ENCODE measurements at regions not wholly inside any gene's neighbourhood (a gene's known extent, or its start where the extent isn't known, plus 50 kb on each side); places are given as distances from the start of the nearest gene placed in this dataset.
A peak's percentile ranks its signal among the peaks of the same experiment; 100 is the strongest.

DNA sequence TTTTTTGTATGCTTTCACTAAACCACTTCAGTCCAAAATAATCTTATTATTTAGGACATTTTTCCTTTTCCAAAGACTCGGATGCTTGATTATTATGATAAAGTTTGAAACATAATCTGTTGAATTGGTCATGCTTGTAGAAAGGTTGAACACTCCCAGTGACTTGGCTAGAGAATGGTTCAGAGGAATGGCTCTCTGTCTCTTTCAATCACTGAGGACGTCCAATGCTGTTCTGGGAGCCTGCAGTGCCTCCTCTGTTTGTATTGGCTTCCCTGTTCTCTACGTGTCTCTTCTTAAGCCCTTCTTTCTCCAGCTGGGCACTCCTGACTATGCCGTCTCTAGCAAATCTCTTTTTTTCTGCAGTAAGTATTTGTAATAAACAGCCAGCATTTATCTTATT, 369.0 kb upstream of the DYNLRB2 start:
- no peak for DNase-seq

DNA sequence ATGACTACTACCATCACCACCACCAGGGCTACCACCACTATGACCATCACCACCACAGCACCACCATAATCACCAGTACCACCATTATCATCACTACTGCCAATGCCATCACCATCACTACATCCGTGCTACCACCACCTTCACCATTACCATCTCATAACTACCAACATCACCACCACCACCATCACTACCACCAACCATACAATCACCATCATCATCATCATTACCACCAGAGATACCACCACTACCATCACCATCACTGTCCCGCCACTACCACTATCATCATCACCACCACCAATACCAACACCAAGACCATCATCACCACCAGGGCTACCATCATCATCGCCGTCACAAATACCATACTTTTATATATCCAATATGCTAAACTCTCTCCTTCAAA, 369.6 kb upstream of the DYNLRB2 start:
- DNase-seq = no peak

DNA sequence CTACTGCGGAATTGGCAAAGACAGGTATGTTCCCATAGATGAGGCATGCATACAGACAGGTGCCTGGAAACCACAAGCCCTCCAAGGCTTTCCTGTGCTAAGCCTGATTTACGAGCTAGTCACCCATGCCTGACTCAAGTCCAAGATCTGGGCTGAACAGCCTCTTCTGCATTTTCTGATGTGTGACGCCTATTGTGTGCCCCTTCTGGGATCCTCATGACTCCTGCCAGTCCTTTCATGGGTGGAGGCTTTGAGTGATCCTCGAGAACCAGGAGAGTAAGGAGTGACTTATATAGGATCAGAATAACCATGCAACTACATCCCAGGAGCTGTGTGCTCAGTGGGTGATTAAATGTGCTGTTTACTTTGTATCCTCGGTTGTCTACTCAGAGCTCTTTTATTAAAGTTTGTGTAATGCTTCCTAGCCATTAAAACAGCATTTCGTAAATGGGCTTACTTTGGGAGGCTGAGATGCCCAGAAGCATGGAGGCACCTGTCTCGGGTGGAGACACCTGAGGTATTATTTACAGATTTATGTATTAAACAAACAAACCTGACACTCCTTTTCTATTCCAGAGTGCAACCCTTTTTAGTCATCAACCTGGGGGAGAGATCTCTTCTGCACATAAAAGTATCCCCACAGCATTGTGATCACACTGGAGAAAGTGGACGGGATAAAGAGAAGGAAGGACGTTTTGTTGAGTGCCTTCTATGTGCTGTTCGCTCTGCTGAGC, 373.0 kb upstream of the DYNLRB2 start:
- no peak for DNase-seq

DNA sequence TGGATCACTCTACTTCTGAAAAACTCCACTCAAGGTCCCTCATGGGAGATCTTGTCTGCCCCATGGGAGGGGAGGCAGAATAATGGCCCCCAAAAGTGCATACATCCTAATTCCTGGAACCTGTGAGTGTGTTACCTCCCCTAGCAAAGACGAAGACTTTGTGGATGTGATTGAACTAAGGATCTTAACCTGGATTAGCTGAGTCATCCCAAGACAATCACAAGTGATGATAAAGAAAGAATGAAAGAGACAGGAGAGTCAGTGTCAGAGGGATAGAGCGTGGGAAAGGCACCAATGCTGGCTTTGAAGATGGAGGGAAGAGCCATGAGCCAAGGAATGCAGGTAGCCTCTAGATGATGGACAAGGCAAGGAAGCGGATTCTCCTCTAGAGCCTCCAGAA, 374.7 kb upstream of the DYNLRB2 start:
- DNase-seq = no peak

DNA sequence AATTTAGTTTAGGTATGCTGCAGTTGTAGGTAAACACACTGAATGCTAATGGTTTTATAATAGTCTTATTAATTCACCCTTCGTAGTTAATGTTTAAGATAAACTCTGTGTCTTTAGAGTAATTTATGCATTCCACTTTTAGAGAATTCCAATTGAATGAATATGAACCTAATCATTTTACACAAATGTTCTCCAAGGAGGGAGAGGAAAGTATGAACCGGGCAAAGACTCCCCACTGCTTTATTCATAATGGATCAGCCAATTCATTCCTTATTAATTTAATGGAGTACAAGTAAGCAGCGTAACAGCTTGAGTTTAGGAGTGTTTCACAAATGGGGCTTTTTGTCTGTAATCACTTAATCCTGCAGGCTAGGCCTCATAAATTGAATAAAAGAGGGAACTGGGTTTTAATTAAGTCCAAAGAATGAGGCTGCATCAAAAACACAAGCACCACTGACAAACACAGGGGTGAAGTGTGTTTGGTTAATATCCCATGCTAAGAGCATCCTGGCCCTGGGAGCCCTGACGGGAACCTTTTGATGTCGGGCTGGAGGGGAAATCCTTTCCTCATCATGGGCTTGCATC, 375.7 kb upstream of the DYNLRB2 start:
- no peak for DNase-seq

DNA sequence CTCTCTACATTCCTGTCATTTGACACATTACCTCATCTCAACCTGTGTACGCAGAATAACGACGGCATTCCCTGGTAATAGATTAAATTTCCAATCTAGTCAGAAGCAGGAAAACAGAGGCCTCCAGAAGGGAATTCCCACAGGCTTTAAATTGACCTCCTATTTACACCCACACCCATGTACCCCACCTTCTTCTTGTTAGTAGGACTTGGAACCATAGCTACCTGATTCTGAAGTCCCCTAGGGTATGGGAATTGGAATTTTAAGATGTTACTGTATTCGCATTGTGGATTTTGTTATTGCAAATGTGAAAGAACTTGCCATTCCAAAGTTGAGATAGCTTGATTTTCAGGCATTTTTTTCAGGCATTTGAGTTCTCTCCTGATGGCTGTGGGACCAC, 377.5 kb upstream of the DYNLRB2 start:
- DNase-seq = no peak

DNA sequence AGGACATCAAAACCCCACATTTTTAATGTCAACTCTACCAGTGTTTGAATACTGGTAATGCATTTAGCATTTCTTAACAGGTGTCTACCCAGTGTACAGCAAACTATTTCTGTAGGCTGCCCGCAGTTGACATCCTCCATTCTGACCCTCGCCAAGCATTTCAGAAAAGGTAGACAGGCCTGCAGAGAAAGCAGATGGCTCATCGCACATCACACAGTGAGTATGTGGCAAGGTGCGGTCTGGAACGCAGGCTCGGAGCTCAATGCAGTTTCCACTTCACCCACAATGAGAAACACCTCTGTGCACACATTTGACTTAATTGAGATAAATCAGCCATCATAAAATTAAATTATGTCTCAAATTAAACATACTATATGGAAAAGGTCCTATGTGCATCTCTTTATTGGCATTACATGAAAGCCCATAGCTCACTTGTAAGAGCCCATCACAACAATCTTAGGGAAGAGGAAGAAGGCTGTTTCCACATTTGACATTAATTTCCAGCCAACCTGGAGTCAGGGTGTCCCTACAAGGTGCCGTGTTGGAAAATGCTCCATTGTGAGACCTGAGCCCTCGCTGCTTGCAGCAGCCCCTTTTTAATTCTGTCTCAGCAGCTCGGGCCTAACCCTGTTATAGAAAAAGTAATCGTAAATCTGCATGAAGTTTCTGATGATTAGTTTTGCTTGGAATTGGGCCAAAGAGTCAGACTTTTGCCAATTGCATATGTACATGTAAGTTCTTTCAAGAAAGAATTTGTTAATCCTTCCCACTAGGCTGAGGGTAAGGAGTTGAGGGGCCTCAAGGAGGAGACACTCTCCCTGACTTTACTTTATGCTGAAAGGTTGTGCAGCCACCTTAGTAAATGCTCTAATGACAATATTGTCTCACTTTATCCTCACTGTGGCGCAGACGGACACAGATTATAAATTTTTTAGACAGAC, 378.7 kb upstream of the DYNLRB2 start:
- DNase-seq = no peak

DNA sequence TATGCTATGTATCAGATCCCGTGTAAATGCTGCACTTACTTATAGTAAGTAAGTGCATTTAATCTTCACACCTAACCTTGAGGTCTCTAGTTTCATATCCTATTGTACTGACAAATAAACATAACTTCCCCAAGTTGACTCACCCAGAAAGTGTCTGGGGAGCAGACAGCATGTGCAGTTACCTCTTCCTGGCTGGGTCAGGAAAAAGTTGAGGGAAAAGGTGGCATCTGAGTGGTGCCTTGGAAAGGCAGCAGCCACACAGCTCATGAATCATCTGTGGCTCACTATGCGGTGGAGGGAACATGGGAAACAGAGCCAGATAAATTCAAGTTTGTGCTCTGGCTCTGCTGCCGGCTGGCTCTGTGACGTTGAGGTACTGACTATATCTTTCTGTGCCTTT, 382.0 kb upstream of the DYNLRB2 start:
- DNase-seq = no peak

DNA sequence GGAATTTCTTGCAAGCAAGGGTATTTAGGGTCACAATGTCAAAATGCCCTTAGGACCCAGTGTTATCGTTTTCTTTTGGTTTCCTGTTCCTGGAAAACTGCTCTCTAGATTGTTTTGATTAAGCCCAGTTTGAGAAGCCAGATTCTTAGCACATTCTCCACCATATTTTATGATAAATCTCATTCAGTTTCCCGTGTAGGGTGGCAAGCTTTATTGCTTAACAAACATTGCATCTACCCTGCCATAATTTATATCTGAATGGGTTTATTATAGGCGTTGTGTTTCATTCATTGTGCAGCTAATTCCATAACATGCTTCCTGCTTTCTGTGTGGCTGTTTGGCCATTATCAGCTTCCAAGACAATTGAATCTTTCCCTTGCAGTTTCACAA, 389.1 kb upstream of the DYNLRB2 start:
- no peak for DNase-seq

DNA sequence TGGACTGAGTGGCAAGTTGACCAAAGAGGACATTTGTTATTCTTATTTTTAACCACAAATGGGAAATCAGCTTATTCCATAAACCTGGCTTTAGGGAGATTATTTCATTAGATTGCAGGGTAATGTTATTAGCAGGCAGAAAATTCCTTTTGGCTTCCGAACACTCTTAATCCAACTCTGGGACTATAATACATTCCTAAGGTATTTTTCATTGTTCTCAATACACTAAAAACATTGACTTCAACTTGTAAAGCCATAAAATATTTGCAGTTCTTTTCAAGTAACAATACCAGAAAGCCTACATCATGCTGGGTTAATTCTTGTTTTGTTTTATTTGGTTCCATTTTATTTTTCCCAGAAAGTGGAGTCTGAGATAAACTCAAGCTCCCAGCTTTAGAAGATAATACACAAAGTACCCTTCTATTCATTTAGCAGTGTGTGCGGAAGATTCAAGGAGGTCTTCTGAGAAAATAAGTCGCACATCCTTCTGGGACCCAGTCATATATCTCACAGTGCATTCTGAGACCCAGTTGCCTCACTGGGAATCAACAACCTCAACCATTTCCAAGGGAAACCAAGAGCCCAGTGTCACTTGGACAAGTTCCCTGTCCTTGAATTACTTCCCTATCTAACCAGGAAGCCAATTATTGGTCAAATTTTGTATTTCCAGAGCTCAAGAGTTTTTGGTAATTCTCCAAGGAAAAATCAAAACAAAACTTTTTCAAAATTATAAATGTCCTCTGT, 389.6 kb upstream of the DYNLRB2 start:
- DNase-seq = no peak

DNA sequence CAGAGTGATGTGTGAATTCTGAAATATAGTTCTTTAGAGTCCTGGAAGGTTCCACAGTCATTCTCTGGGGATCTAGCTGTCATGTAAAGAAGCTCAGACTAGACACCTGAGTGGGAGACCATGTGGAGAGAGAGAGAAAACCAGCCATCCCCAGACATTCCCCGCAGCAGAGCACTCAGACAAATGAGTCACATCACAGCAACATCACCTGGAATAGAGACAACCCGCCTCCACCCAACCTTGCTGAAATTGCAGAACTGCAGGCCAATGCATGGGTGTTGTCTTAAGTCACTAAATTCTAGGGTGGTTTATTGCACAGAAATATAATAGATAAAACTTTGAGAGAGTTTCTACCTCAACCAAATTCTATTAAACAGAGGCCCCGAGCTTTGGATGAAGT, 392.0 kb upstream of the DYNLRB2 start:
- DNase-seq = no peak

DNA sequence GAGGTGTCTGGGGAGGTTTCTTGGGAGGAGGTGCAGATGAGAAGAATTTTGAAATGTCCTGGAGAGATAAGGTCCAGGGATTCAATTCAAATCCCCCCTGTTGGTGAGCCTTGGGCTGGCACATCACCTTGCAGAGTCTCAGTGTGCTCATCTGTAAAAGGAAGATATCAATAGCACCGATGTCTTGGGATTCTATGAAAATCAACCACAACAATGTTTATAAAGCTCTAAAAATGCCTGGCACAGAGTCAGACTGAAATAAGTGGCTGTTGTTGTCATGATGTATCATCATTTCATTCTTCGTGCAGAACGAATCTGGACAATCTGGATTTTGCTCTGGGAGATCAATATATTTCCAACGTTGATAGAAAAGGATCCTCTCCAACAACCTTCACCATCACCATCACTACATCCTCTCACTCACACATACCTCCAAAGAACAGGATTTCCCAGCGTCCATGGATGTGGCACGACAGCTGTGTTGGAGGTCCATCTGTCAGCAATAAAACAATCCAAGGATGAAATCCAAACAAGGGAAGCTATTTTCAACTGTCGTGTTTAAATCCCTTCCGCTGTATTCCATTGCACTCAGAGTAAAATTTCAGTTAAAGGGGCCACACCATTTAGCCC, 393.7 kb upstream of the DYNLRB2 start:
- no peak for DNase-seq

DNA sequence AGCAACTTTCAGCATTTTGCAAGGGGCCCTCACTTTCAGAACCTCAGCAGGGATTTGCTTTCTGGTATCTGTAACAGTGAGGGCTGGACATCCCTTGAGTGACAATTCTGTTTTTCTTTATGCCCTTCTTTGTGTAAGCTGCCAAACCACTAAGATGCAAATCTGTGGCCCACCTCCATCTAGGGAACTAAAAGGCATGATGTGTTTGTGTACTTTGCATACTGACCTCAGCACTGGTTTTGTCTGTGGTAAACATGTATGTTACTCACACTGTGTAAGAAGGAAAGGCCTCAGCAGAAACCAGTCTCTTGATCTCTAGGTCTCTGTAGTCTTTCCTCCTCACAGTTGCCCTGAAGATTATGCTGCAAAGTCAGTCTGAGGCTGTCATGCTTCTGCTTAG, 396.6 kb upstream of the DYNLRB2 start:
- no peak for DNase-seq

DNA sequence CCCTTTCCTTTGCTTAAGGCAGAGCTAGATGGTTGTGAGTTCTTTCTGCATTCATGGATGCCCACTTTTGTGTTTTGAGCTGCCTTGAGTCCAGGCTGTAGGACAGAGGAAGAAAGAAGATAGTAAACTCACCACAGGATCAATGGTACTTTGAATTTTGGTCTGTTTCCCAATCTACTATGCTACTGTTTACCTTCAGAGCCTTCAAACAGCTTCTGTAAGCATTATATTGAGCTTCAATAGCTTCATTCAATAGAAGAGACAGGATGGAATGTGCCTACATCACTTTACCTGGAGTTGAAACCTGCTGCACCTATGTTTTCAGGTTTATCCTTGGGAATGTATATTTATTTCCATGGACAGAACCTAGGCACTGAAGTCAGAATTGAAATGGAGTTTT, 397.9 kb upstream of the DYNLRB2 start:
- no peak for DNase-seq

DNA sequence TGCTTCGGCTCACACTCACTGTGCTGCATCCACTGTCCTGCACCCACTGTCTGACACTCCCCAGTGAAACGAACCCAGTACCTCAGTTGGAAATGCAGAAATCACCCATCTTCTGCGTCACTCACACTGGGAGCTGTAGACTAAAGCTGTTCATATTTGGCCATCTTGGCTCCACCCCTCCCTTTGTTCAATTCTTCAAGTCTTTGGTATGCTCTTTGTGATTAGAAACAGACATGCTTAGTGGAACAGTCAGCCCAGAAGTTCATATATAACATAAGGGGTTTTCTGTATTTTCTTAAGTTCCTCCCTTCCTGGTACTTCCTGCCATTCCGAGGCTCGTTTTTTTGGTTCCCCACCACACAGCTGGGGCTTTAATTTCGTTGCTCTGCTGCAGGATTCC, 398.5 kb upstream of the DYNLRB2 start:
- DNase-seq = no peak

DNA sequence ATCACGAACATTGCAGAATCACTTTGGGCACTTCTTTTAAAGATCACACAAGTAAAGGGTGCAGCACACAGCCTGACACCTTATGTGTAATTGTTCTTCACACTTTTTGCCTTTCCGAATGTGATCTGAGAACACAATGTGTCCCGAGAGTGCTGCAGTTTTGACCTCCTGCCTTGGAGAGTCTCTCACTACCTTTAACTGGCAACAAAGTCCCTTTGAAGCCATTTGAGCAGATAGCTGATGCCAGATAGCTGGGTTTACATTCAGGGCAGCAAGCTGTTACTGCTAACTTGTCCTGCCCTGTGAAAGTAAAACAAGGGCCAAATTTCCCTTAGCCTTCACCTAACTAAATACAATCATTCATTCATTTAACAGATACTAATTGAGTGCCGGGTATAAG, 411.0 kb upstream of the DYNLRB2 start:
- no peak for DNase-seq

DNA sequence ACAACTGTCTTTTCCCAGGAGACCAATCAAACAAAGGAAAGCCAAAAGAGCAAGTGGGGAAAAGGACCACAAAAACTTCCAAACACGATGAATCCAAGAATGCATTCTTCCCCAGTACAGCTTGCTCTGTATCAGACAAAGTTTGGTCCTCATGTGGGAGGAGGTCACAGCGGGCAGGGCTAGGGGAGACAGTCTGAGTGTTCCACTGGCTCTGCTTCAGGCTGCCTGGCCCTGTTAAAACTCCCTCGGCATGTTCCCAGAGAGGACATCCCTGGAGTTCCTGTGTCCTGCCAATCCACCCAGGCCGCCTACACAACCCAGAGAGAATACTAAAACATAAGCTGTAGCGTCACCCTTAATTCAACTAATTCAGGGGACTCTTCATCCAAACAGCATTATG, 415.1 kb upstream of the DYNLRB2 start:
- no peak for DNase-seq

DNA sequence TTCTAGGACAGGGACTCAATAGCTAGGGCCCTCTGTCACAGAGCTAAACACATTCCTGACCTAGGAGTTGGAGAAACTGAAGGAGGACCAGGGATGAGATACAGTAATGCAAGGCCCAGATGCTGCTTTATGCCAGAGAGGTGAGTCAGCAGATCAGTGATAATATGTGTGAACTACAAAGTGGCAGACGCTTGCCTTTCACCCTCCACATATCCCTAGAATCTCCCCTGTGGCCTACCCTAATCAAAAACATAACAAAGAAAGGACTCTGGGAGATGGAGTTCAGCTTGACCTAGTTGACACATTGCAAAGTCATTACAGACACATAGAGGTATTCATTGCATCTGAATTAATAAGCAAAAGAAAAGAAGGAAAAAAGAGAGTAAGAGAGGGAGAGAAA, 417.6 kb upstream of the DYNLRB2 start:
- DNase-seq = no peak

DNA sequence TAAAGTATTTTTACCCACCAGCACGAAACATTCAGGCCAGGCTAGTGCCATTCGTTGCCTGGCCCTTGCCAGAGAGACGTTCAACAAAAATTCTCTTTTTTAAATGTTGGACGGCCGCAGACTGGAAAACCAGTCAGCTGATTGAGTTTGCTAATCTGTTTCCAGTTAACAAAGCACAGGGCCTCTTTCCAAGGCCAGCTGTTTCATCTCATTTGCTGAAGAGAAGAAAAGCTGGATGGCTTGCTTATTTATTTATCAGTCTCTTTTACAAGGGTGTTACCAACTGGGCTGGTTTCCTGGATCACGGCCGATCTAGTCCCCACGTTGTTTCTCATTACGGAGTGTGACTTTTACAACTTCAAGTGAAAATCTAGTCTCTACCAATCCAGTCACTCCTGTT, 418.7 kb upstream of the DYNLRB2 start:
- peak; percentile 48 for DNase-seq

DNA sequence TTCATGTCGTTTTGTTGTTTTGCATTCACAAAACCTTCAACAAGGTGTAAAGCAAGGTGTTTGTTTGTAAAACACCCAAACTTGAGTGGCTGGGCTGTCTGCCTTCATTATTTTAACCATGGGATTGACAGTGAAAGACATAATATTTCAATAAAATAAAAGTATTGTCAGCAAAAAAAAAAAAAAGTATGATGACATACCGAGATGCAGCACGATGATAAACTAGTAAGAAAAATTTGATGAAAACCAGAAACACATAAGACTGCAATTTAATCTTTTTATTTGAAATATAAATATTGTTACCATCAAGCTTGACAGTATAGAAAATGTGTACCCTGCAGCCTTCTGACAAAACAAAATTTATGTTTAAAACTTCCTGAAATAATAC, 419.3 kb upstream of the DYNLRB2 start:
- no peak for DNase-seq

DNA sequence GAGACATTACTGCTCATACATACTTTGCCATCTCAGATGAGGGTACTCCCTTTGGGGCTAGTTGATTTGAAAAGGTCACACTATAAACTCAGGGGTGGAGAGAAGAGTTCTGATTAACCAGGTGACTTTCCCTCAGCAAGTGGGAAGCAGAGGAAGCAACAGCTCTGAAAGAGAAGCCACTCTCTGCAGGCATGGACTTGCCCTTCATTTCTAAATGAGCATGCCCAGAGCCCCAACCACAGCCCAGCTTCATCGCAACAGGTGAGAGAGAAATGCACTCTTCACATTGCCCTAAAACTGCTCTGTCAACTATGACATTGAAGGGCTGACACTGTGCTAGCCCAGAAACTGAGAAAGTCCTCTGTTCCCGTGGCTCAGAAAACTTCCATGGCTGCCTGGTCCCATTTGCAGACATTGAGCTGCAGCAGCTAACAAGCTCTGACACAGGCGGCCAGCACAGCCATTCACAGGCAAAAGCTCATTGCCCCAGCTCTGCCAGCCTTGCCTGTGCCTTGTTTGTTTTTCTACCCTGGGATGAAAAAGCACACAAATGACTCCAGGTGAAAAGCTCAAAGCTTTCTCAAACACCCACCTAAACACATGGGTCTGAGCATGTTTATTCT, 419.8 kb upstream of the DYNLRB2 start:
- DNase-seq = no peak

DNA sequence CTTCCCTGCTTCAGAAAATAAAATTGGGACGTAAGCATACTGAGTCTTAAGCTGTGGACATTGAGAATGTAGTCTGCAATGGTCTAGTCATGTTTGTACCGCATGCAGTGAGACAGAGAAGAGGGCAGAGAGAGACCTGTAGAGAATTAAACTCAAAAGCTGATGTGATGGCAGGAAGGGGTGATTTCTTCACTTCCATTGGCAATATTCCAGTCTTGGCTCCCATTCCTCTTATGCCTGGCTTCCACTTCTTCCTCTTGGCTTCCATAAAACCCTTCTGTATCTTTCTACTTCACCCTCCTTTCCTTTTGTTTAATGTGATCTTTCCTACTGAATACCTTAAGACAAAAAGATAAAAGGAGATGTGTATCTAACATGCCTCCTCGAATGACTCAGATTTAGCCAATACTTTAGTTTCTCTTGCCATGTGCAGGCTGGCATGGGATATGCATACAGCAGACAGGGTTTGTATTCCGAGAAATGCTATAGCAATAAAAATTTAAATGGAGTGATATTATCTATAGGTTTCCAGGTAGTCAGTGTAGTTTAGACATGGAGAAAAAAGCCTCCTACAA, 423.1 kb upstream of the DYNLRB2 start:
- DNase-seq = no peak

Data from right forelimb (tissue), 1 donor.